AG10803 (cell line): ENCODE measurements at regions not wholly inside any gene's neighbourhood (a gene's known extent, or its start where the extent isn't known, plus 50 kb on each side); places are given as distances from the start of the nearest gene placed in this dataset.

Experiments used
- DNase-seq: peaks from one replicate; pipeline ENCODE4 v3.0.0; 2010; ENCODE audit warnings: low read depth
- H3K4me3 ChIP-seq: 2 replicates; pipeline ENCODE4 v1.5.1; 2011; ENCODE audit warnings: mild to moderate bottlenecking, low read length, control low read depth
- TF ChIP-seq, protein P1 (sequence below): conservative IDR thresholded peaks from 2 replicates; pipeline ENCODE4 v1.5.1; 2011; ENCODE audit warnings: mild to moderate bottlenecking, low read length, control low read depth, inconsistent platforms

DNA sequence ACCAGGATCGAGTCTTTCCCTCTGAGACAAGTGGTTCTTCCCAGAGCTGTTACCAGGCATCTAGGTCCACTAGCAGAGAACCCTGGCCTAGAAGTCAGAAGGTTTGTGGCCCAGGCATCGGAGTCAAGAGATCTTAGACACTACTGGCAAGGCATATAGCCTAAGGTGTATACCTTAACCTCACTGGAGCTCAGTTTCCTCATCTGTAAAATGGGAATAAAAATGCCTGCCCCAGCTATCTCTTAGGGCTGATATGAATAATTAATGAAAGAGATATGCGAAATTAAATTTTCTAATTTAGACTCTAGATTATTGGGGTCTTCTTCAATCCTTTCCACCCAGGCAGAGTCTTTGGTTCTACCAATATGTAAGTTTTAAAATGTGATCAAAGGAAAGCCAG is 60.5 kb upstream of the NLK start:
- TF ChIP-seq, protein P1, sequence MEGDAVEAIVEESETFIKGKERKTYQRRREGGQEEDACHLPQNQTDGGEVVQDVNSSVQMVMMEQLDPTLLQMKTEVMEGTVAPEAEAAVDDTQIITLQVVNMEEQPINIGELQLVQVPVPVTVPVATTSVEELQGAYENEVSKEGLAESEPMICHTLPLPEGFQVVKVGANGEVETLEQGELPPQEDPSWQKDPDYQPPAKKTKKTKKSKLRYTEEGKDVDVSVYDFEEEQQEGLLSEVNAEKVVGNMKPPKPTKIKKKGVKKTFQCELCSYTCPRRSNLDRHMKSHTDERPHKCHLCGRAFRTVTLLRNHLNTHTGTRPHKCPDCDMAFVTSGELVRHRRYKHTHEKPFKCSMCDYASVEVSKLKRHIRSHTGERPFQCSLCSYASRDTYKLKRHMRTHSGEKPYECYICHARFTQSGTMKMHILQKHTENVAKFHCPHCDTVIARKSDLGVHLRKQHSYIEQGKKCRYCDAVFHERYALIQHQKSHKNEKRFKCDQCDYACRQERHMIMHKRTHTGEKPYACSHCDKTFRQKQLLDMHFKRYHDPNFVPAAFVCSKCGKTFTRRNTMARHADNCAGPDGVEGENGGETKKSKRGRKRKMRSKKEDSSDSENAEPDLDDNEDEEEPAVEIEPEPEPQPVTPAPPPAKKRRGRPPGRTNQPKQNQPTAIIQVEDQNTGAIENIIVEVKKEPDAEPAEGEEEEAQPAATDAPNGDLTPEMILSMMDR: no peak
- no peak overlapping the region for H3K4me3 ChIP-seq
- DNase-seq: no peak

- no peak for DNase-seq
- TF ChIP-seq, protein P1: no peak
- no peak overlapping the region for H3K4me3 ChIP-seq
These were observed 59.8 kb upstream of the NLK start for GRCh38 chr17:27982688-27983087.

- no peak for DNase-seq
- TF ChIP-seq, protein P1: no peak
- H3K4me3 ChIP-seq: no peak overlapping the region
These were observed 58.6 kb upstream of the NLK start for GRCh38 chr17:27983853-27984252.

DNA sequence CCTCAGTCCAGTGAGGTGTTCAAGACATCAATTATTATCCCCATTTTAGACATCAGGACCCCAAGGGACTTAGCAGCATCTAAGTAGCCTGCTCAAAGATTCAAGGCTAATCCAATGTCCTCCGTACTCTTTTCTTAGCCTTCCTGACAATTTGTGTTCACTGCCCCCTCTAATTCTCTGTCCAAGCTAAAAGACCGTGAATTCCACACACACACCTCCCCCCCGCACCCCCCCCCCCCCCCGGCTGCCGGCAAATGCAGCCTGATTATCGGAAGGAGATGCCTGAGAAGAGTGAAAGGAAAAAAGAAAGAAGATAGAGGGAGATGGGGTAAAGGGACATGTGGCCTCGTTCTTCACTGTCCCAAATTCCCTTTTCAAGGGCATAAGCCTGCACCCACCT is 58.1 kb upstream of the NLK start:
- TF ChIP-seq, protein P1: no peak
- no peak for DNase-seq
- H3K4me3 ChIP-seq: no peak overlapping the region

DNA sequence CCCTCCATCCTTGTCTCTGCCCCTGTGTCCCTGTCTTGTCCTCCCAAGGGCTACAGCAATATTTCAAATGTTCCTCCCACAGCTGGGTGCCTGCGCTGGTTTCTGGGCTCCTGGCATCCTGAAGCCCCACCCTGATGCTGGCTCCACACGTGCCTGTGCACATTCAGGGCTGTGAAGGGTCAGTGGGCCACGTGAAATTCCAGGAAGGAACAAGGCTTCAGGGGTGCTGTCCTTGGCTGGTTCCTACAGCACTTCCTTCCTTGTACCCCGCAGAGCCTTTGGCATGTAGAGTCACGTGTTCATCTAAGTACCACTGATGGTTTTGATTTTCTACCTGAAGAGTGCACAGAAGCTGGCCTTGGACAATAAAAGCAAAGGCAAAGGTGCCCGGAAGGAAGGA is 57.7 kb upstream of the NLK start:
- H3K4me3 ChIP-seq: no peak overlapping the region
- no peak for DNase-seq
- TF ChIP-seq, protein P1: no peak

- TF ChIP-seq, protein P1: no peak
- no peak for DNase-seq
- no peak overlapping the region for H3K4me3 ChIP-seq
These were observed 57.2 kb upstream of the NLK start for GRCh38 chr17:27985306-27985705.

GRCh38 chr17:27985736-27986399 is 56.6 kb upstream of the NLK start:
- no peak for DNase-seq
- no peak overlapping the region for H3K4me3 ChIP-seq
- TF ChIP-seq, protein P1: no peak
